H1 (cell line): ENCODE measurements at regions not wholly inside any gene's neighbourhood (a gene's known extent, or its start where the extent isn't known, plus 50 kb on each side); places are given as distances from the start of the nearest gene placed in this dataset.

ENCODE experiments used
- SIX5 ChIP-seq: IDR thresholded peaks from 2 replicates; pipeline ENCODE4 v1.6.1; 2011; ENCODE audit warnings: mild to moderate bottlenecking, low read depth, low read length

DNA sequence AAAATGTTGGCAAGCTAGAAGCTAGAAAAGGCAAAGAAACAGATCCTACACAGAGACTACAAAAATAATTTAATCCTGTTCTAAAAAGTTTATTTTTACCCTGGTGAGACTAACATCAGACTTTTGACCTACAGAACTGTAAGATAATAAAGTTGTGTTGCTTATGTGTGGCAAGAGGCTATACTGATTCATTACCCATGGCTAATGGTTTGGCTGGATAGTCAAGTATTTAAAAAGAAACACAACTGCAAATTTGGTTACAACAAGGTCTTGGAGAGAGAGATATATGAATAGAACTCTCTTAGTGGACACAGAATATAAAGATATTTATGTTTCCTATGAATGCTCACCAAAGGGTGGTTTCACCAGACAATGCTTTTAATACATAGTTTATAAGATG, 364.2 kb upstream of the PLSCR5 start (continued):
- no peak for TF ChIP-seq SIX5
- TF ChIP-seq, all 59 proteins: peak for 0
